ENCODE measurements at regions not wholly inside any gene's neighbourhood (a gene's known extent, or its start where the extent isn't known, plus 50 kb on each side); places are given as distances from the start of the nearest gene placed in this dataset.

DNA sequence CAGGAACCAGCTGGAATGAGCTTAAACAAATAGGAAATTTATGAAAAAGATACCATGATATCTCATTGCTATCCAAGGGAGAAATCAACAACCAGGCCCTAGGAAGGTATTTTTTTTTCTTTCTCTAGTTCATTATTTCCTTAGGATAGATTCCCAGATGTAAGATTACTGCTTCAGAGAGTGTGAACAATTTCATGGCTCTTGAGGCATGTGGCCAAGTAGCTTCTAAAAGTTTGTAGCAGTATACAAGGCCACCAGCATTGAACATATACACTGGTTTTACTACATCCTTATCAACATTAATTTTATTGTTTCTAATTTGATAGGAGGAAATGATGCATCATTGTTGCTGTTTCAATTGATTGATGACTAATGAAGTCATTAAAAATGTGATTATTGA, 201.2 kb downstream of the SREK1 start:
- TF ChIP-seq CTCF (IDR thresholded peaks at IDR 0.05) (no peak), POLR2A (IDR thresholded peaks at IDR 0.05) (no peak)
